Urothelium cell line (cell line): ENCODE measurements at regions not wholly inside any gene's neighbourhood (a gene's known extent, or its start where the extent isn't known, plus 50 kb on each side); places are given as distances from the start of the nearest gene placed in this dataset.
"Not testable (repeated sequence)": the region's sequence is repeated elsewhere in the genome, so short reads cannot be mapped to it uniquely, and the experiment has no call there.

ENCODE experiments used
- DNase-seq: peaks from one replicate; pipeline ENCODE4 v3.0.0; 2011; ENCODE audit warnings: low spot score, mixed read lengths
- FAIRE-seq: peaks from 2 replicates; lab custom pipeline; 2011; peaks lifted over from hg19 to GRCh38; lab: Jason Lieb, UNC

- DNase-seq = no peak
- no peak for FAIRE-seq
These were observed 105.5 kb upstream of the CHD1 start for GRCh38 chr5:99034336-99034735.

- DNase-seq = no peak
- no peak for FAIRE-seq
These were observed 104.5 kb upstream of the CHD1 start for GRCh38 chr5:99033014-99033900.

- no peak for FAIRE-seq
- DNase-seq = peak; percentile 58
These were observed 103.6 kb upstream of the CHD1 start for GRCh38 chr5:99032234-99033013.

GRCh38 chr5:99030906-99031440 is 102.2 kb upstream of the CHD1 start:
- DNase-seq (no peak), FAIRE-seq (no peak)

- FAIRE-seq = no peak
- no peak for DNase-seq
These were observed 100.4 kb upstream of the CHD1 start for GRCh38 chr5:99029172-99029571.

GRCh38 chr5:99028170-99028569 is 99.4 kb upstream of the CHD1 start:
- FAIRE-seq, DNase-seq: not testable (repeated sequence)

GRCh38 chr5:99025298-99026045 is 96.7 kb upstream of the CHD1 start:
- DNase-seq (no peak), FAIRE-seq (no peak)

- DNase-seq = no peak
- no peak for FAIRE-seq
These were observed 94.5 kb upstream of the CHD1 start for GRCh38 chr5:99023330-99023729.

- FAIRE-seq = no peak
- DNase-seq = no peak
These were observed 93.4 kb upstream of the CHD1 start for GRCh38 chr5:99022250-99022649.

GRCh38 chr5:99020698-99021048 is 91.9 kb upstream of the CHD1 start:
- no peak for FAIRE-seq

GRCh38 chr5:99019812-99020697 is 91.2 kb upstream of the CHD1 start:
- DNase-seq = peak; percentile 73
- FAIRE-seq = no peak

More at GRCh38 chr5:99020698-99021048, 91.9 kb upstream of the CHD1 start:
- DNase-seq = no peak

GRCh38 chr5:99019254-99019653 is 90.4 kb upstream of the CHD1 start:
- FAIRE-seq (no peak), DNase-seq (no peak)

- DNase-seq = no peak
- no peak for FAIRE-seq
These were observed 81.5 kb upstream of the CHD1 start for GRCh38 chr5:99010294-99010693.

- not testable (repeated sequence) for DNase-seq, FAIRE-seq
These were observed 79.2 kb upstream of the CHD1 start for GRCh38 chr5:99008009-99008408.

- no peak for FAIRE-seq
- DNase-seq = no peak
These were observed 76.7 kb upstream of the CHD1 start for GRCh38 chr5:99005506-99005905.

- FAIRE-seq (no peak), DNase-seq (no peak)
These were observed 76.2 kb upstream of the CHD1 start for GRCh38 chr5:99004960-99005359.

- no peak for FAIRE-seq
- no peak for DNase-seq
These were observed 72.1 kb upstream of the CHD1 start for GRCh38 chr5:99000876-99001275.

- FAIRE-seq (no peak), DNase-seq (no peak)
These were observed 71.4 kb upstream of the CHD1 start for GRCh38 chr5:99000221-99000620.

GRCh38 chr5:98999631-99000030 is 70.8 kb upstream of the CHD1 start:
- DNase-seq = no peak
- FAIRE-seq = no peak

- peak; percentile 23 for DNase-seq
- no peak for FAIRE-seq
These were observed 68.2 kb upstream of the CHD1 start for GRCh38 chr5:98997000-98997399.
